ENCODE measurements at regions not wholly inside any gene's neighbourhood (a gene's known extent, or its start where the extent isn't known, plus 50 kb on each side); places are given as distances from the start of the nearest gene placed in this dataset.

GRCh38 chr3:55147406-55147805 is 219.5 kb upstream of the LRTM1 start:
- intact Hi-C loops (cut with micrococcal nuclease; ENCODE audit: unreplicated experiment), result no loop called here
- Histone ChIP-seq H3K9me3 (no peaks in the 10 kb centered on the region), H3K4me1 (no peaks in the 10 kb centered on the region), H3K4me3 (ENCODE audit: low read depth, low read length) (no peak overlapping the region), H3K36me3 (ENCODE audit: control insufficient read depth, insufficient read depth, low read length) (no peaks in the 10 kb centered on the region), H3K27me3 (replicated peaks; ENCODE audit: control insufficient read depth, insufficient read depth, low read length) (no peaks in the 10 kb centered on the region; the same call in 1 of the 2 replicates)
- no peak for TF ChIP-seq CTCF (IDR thresholded peaks at IDR 0.05; ENCODE audit: insufficient read depth in 1 of 2, low read depth in 1 of 2, low read length in 1 of 2, severe bottlenecking in 1 of 2, unreplicated experiment in 1 of 2)
- BruUV-seq (replicated peaks), result no TSS peak
- H3K9me3 Mint-ChIP-seq (ENCODE audit: unreplicated experiment), result no peaks in the 10 kb centered on the region
- ChIA-PET POLR2A (interaction anchor here (0.7 kb wide), 1 partner anchor 147 kb away, joined by 3 read pairs; no protein-coding TSS in a partner anchor), CTCF (no interaction called here)
- H3K36me3 Mint-ChIP-seq (ENCODE audit: insufficient read depth, unreplicated experiment), result no peaks in the 10 kb centered on the region
- no peaks in the 10 kb centered on the region for H3K4me1 Mint-ChIP-seq (ENCODE audit: low read depth, unreplicated experiment)
- H3K27ac Mint-ChIP-seq (ENCODE audit: unreplicated experiment), result no peak overlapping the region
- no peak overlapping the region for H3K4me3 Mint-ChIP-seq (ENCODE audit: unreplicated experiment)
- no peak for DNase-seq
- H3K27me3 Mint-ChIP-seq (ENCODE audit: insufficient read depth, unreplicated experiment), result peaks cover 10% of the 10 kb centered on the region

GRCh38 chr3:55146216-55146615 is 218.4 kb upstream of the LRTM1 start:
- CTCF ChIA-PET, result no interaction called here
- Histone ChIP-seq H3K36me3 (ENCODE audit: control insufficient read depth, insufficient read depth, low read length) (no peaks in the 10 kb centered on the region), H3K4me3 (ENCODE audit: low read depth, low read length) (no peak overlapping the region), H3K27me3 (replicated peaks; ENCODE audit: control insufficient read depth, insufficient read depth, low read length) (no peaks in the 10 kb centered on the region; the same call in 1 of the 2 replicates), H3K4me1 (no peaks in the 10 kb centered on the region), H3K9me3 (no peaks in the 10 kb centered on the region)
- Mint-ChIP-seq H3K4me3 (ENCODE audit: unreplicated experiment) (no peak overlapping the region), H3K9me3 (ENCODE audit: unreplicated experiment) (no peaks in the 10 kb centered on the region), H3K27me3 (ENCODE audit: insufficient read depth, unreplicated experiment) (peaks cover 9% of the 10 kb centered on the region), H3K36me3 (ENCODE audit: insufficient read depth, unreplicated experiment) (no peaks in the 10 kb centered on the region), H3K27ac (ENCODE audit: unreplicated experiment) (no peak overlapping the region), H3K4me1 (ENCODE audit: low read depth, unreplicated experiment) (no peaks in the 10 kb centered on the region)
- intact Hi-C loops (cut with micrococcal nuclease; ENCODE audit: unreplicated experiment), result no loop called here
- POLR2A ChIA-PET, result no interaction called here
- DNase-seq, result no peak
- no peak for TF ChIP-seq CTCF (IDR thresholded peaks at IDR 0.05; ENCODE audit: insufficient read depth in 1 of 2, low read depth in 1 of 2, low read length in 1 of 2, severe bottlenecking in 1 of 2, unreplicated experiment in 1 of 2)
- no TSS peak for BruUV-seq (replicated peaks)

- BruUV-seq (replicated peaks), result no TSS peak
- ChIA-PET POLR2A (no interaction called here), CTCF (no interaction called here)
- no peak overlapping the region for H3K4me3 ChIP-seq (ENCODE audit: low read depth, low read length)
- Mint-ChIP-seq H3K27me3 (ENCODE audit: insufficient read depth, unreplicated experiment) (peaks cover 6% of the 10 kb centered on the region), H3K9me3 (ENCODE audit: unreplicated experiment) (no peaks in the 10 kb centered on the region), H3K4me1 (ENCODE audit: low read depth, unreplicated experiment) (no peaks in the 10 kb centered on the region), H3K4me3 (ENCODE audit: unreplicated experiment) (no peak overlapping the region), H3K36me3 (ENCODE audit: insufficient read depth, unreplicated experiment) (no peaks in the 10 kb centered on the region), H3K27ac (ENCODE audit: unreplicated experiment) (no peak overlapping the region)
- intact Hi-C loops (cut with micrococcal nuclease; ENCODE audit: unreplicated experiment), result no loop called here
- H3K27me3 ChIP-seq (replicated peaks; ENCODE audit: control insufficient read depth, insufficient read depth, low read length), result no peaks in the 10 kb centered on the region; the same call in 1 of the 2 replicates
- TF ChIP-seq CTCF (IDR thresholded peaks at IDR 0.05; ENCODE audit: insufficient read depth in 1 of 2, low read depth in 1 of 2, low read length in 1 of 2, severe bottlenecking in 1 of 2, unreplicated experiment in 1 of 2), result no peak
- no peaks in the 10 kb centered on the region for H3K9me3 ChIP-seq
- no peak for DNase-seq
- no peaks in the 10 kb centered on the region for H3K36me3 ChIP-seq (ENCODE audit: control insufficient read depth, insufficient read depth, low read length)
- H3K4me1 ChIP-seq, result no peaks in the 10 kb centered on the region
These were observed 216.3 kb upstream of the LRTM1 start for GRCh38 chr3:55144015-55144673.

Measured in Caco-2 (cell line).